ENCODE measurements at regions not wholly inside any gene's neighbourhood (a gene's known extent, or its start where the extent isn't known, plus 50 kb on each side); places are given as distances from the start of the nearest gene placed in this dataset.

DNA sequence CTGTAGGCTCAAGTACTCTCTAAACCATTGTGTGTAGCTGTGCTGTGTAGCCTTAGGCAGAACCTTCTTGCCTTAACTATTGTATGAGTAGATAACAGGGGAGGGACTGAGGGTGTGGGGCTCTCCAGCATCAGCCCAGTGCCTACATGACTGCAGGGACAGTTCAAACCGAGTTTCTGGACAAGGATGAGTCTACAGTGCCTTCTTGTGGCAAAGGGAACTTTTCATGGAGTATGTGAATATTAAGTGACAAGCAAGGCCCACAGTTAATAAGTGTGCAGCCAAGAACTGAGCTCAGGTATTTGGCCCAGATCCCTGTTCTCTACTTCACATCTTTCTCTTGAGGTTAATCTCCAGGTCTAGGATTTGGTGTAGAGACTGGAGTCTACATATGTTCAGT is 424.4 kb upstream of the LARGE1 start:
- H3K27ac ChIP-seq, result no peak overlapping the region
- no peaks in the 10 kb centered on the region for H3K9me3 ChIP-seq (ENCODE audit: low read depth)
- no peaks in the 10 kb centered on the region for H3K9me2 ChIP-seq (ENCODE audit: insufficient read depth)
- WGBS, 2 experiments (ENCODE audit: low coverage in 1 of 2, low lambda C conversion rate in 2 of 2, missing lambda C conversion rate in 2 of 2), result 0% methylated on average over 1 of the region's 1 CpG
- no peak overlapping the region for H3K4me2 ChIP-seq (ENCODE audit: unreplicated experiment)
- no peaks in the 10 kb centered on the region for H3K36me3 ChIP-seq (ENCODE audit: low read depth)
- no peak overlapping the region for H2AFZ ChIP-seq
- TF ChIP-seq EZH2 (IDR thresholded peaks at IDR 0.05; ENCODE audit: insufficient read depth, poor library complexity, severe bottlenecking) (no peak), EZH2phosphoT487 (IDR thresholded peaks at IDR 0.05; ENCODE audit: insufficient read depth, low read depth) (no peak)
- in situ Hi-C loops (cut with MboI), result no loop called here
- H3K9ac ChIP-seq, result no peak overlapping the region
- H3K27me3 ChIP-seq (replicated peaks; ENCODE audit: insufficient read depth), result no peaks in the 10 kb centered on the region
- H3K4me3 ChIP-seq, result no peak overlapping the region
- H3K79me2 ChIP-seq (ENCODE audit: insufficient read depth), result no peaks in the 10 kb centered on the region
- no peak for DNase-seq
- no peaks in the 10 kb centered on the region for H3F3A ChIP-seq (ENCODE audit: insufficient read depth)
- H3K4me1 ChIP-seq (ENCODE audit: insufficient read depth), result no peaks in the 10 kb centered on the region
- H4K20me1 ChIP-seq (ENCODE audit: insufficient read depth), result no peaks in the 10 kb centered on the region

DNA sequence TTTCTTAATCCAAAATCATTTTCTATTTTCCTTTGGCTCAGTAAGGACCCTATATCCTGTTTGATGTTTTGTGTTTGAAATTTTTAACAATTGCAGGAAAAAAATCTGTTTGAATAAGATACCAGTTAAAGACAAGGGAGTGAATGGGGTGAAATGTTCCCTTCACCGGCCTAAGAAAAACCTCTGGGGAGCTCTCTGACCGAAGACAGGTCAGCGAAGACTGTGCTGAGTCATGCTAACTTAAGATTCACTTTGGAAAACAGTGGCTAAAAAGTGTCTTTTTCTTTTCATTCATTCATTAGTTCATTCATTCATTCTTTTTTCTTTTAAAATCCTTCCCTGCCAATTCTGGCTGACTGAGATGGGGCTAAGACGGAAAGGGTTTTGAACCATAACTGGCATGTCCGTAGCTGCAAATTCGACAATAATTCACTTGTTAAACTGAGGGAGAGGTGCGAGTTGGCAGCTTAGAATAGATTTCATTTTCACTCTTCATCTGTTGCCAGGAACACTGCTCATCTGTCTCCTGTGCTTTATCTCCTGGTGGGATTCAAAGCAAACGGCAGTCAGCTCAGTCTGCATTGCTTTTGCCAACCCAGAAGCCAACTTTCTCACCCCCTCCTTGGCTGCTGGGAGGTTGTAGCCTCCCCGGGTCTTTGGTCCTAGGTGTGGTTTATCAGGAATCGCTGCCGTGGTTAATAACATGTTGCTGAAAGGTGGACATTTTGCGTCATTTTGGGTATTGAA is 434.0 kb upstream of the LARGE1 start:
- in situ Hi-C loops (cut with MboI), result no loop called here
- no peaks in the 10 kb centered on the region for H3K36me3 ChIP-seq (ENCODE audit: low read depth)
- H3K9me3 ChIP-seq (ENCODE audit: low read depth), result no peaks in the 10 kb centered on the region
- no peak overlapping the region for H3K9ac ChIP-seq
- no peak overlapping the region for H3K27ac ChIP-seq
- no peak overlapping the region for H2AFZ ChIP-seq
- WGBS, 2 experiments (ENCODE audit: low coverage in 1 of 2, low lambda C conversion rate in 2 of 2, missing lambda C conversion rate in 2 of 2), result 39% methylated on average over 12 of the region's 12 CpGs
- H3K4me3 ChIP-seq, result no peak overlapping the region
- no peaks in the 10 kb centered on the region for H3K27me3 ChIP-seq (replicated peaks; ENCODE audit: insufficient read depth)
- H3F3A ChIP-seq (ENCODE audit: insufficient read depth), result no peaks in the 10 kb centered on the region
- H4K20me1 ChIP-seq (ENCODE audit: insufficient read depth), result no peaks in the 10 kb centered on the region
- no peaks in the 10 kb centered on the region for H3K9me2 ChIP-seq (ENCODE audit: insufficient read depth)
- no peak for DNase-seq
- TF ChIP-seq EZH2 (IDR thresholded peaks at IDR 0.05; ENCODE audit: insufficient read depth, poor library complexity, severe bottlenecking) (no peak), EZH2phosphoT487 (IDR thresholded peaks at IDR 0.05; ENCODE audit: insufficient read depth, low read depth) (no peak)
- H3K79me2 ChIP-seq (ENCODE audit: insufficient read depth), result no peaks in the 10 kb centered on the region
- H3K4me1 ChIP-seq (ENCODE audit: insufficient read depth), result no peaks in the 10 kb centered on the region
- no peak overlapping the region for H3K4me2 ChIP-seq (ENCODE audit: unreplicated experiment)

DNA sequence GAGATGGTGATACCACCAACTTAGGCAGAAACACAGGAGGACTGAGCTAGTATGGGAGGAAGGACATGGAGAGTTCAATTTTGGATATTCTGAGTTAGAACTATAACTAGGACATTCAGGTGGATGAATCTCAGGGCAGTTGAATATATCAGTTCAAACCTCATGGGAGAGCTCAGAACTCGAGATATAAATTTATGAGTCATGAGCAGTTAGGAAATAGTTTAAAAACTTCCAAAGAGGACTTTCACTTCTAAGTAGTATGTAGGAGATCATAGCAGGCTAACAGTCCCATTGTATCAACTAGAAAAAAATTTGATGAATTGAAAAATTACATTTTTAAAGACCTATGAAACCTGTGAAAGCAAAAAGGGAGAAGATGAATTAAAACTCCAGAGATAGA is 436.2 kb upstream of the LARGE1 start:
- 0 to 3% methylated on average over 1 of the region's 1 CpG for WGBS, 2 experiments (ENCODE audit: low coverage in 1 of 2, low lambda C conversion rate in 2 of 2, missing lambda C conversion rate in 2 of 2)
- Histone ChIP-seq H3K27me3 (replicated peaks; ENCODE audit: insufficient read depth) (no peaks in the 10 kb centered on the region), H2AFZ (no peak overlapping the region), H3K36me3 (ENCODE audit: low read depth) (no peaks in the 10 kb centered on the region), H3K4me1 (ENCODE audit: insufficient read depth) (no peaks in the 10 kb centered on the region), H3K27ac (no peak overlapping the region), H3K9me2 (ENCODE audit: insufficient read depth) (no peaks in the 10 kb centered on the region), H3K4me3 (no peak overlapping the region), H3K9me3 (ENCODE audit: low read depth) (no peaks in the 10 kb centered on the region), H4K20me1 (ENCODE audit: insufficient read depth) (no peaks in the 10 kb centered on the region), H3K4me2 (ENCODE audit: unreplicated experiment) (no peak overlapping the region), H3K9ac (no peak overlapping the region), H3F3A (ENCODE audit: insufficient read depth) (no peaks in the 10 kb centered on the region), H3K79me2 (ENCODE audit: insufficient read depth) (no peaks in the 10 kb centered on the region)
- no peak for DNase-seq
- TF ChIP-seq EZH2phosphoT487 (IDR thresholded peaks at IDR 0.05; ENCODE audit: insufficient read depth, low read depth), result no peak
- no peak for TF ChIP-seq EZH2 (IDR thresholded peaks at IDR 0.05; ENCODE audit: insufficient read depth, poor library complexity, severe bottlenecking)
- in situ Hi-C loops (cut with MboI), result no loop called here

DNA sequence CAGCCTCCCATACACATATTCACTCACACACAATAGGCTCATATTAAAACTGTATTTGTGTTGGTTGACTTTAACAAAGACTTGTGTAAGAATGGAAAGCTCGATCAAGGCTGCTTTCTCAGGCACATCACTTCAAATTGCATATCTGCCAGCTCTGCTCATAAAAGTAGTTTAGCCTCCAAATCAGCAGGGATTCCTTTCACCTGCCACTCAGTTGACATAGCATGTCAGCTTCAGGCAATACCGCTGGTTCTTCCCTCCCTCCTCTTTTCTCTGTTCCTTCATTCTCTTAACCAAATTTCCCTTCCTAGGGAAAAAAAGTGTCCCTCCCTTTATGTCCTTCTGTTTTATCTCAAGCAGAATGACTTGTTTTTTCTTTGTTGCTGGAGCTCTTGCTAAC is 450.4 kb upstream of the LARGE1 start:
- no peak overlapping the region for H3K9ac ChIP-seq
- no peaks in the 10 kb centered on the region for H3K4me1 ChIP-seq (ENCODE audit: insufficient read depth)
- no peaks in the 10 kb centered on the region for H3K36me3 ChIP-seq (ENCODE audit: low read depth)
- no peaks in the 10 kb centered on the region for H4K20me1 ChIP-seq (ENCODE audit: insufficient read depth)
- no peaks in the 10 kb centered on the region for H3K9me3 ChIP-seq (ENCODE audit: low read depth)
- in situ Hi-C loops (cut with MboI), result no loop called here
- H2AFZ ChIP-seq, result no peak overlapping the region
- no peak for TF ChIP-seq EZH2phosphoT487 (IDR thresholded peaks at IDR 0.05; ENCODE audit: insufficient read depth, low read depth)
- TF ChIP-seq EZH2 (IDR thresholded peaks at IDR 0.05; ENCODE audit: insufficient read depth, poor library complexity, severe bottlenecking), result no peak
- H3K4me2 ChIP-seq (ENCODE audit: unreplicated experiment), result no peak overlapping the region
- no peaks in the 10 kb centered on the region for H3K27me3 ChIP-seq (replicated peaks; ENCODE audit: insufficient read depth)
- H3K79me2 ChIP-seq (ENCODE audit: insufficient read depth), result no peaks in the 10 kb centered on the region
- 16 to 21% methylated on average over 2 of the region's 2 CpGs for WGBS, 2 experiments (ENCODE audit: low coverage in 1 of 2, low lambda C conversion rate in 2 of 2, missing lambda C conversion rate in 2 of 2)
- no peaks in the 10 kb centered on the region for H3F3A ChIP-seq (ENCODE audit: insufficient read depth)
- no peak for DNase-seq
- H3K27ac ChIP-seq, result no peak overlapping the region
- H3K9me2 ChIP-seq (ENCODE audit: insufficient read depth), result no peaks in the 10 kb centered on the region
- no peak overlapping the region for H3K4me3 ChIP-seq

All from GM23248 (cell line).